Lung (tissue), 11 donors: ENCODE measurements at regions not wholly inside any gene's neighbourhood (a gene's known extent, or its start where the extent isn't known, plus 50 kb on each side); places are given as distances from the start of the nearest gene placed in this dataset.

Experiments
- ATAC-seq: fragments of 200-7000 bp; cut with Tn5 transposase; one replicate; pipeline ENCODE4 v1.9.1; 2020; ENCODE audit warnings: moderate number of reproducible peaks; ENCODE audit not compliant: insufficient read depth, low FRiP score
- DNase-seq, 3 donors: peaks; one replicate each; pipeline ENCODE4 v3.0.0-alpha.2; 2013 to 2017
- H3K27ac ChIP-seq, 2 donors: one replicate each; pipeline ENCODE4 v1.5.1; 2013; ENCODE audit warnings: mild to moderate bottlenecking in 2 of 2, moderate library complexity in 2 of 2, control low read depth in 1 of 2, inconsistent platforms in 1 of 2, low read depth in 1 of 2, low read length in 1 of 2
- H3K27me3 ChIP-seq, 3 donors: one replicate each; pipeline ENCODE4 v1.5.1; 2013; ENCODE audit warnings: low read length in 2 of 3; ENCODE audit not compliant: control insufficient read depth in 3 of 3, insufficient read depth in 3 of 3
- H3K36me3 ChIP-seq, 4 donors: one replicate each; pipeline ENCODE4 v1.5.1; 2013; ENCODE audit warnings: low read length in 4 of 4, mild to moderate bottlenecking in 1 of 4, moderate library complexity in 1 of 4; ENCODE audit not compliant: control insufficient read depth in 4 of 4, insufficient read depth in 4 of 4
- H3K4me1 ChIP-seq, 5 donors: one replicate each; pipeline ENCODE4 v1.5.1; 2013; ENCODE audit warnings: low read length in 5 of 5, mild to moderate bottlenecking in 2 of 5, moderate library complexity in 1 of 5; ENCODE audit not compliant: control insufficient read depth in 5 of 5, insufficient read depth in 5 of 5
- H3K4me3 ChIP-seq: one replicate; pipeline ENCODE4 v1.5.1; 2013; ENCODE audit warnings: mild to moderate bottlenecking, control low read depth, moderate library complexity
- H3K9ac ChIP-seq, 2 donors: one replicate each; pipeline ENCODE4 v1.5.1; 2013; ENCODE audit warnings: low read length in 2 of 2, control low read depth in 1 of 2; ENCODE audit not compliant: insufficient read depth in 1 of 2
- H3K9me3 ChIP-seq, 4 donors: one replicate each; pipeline ENCODE4 v1.5.1; 2013; ENCODE audit warnings: low read length in 3 of 4, mild to moderate bottlenecking in 1 of 4, moderate library complexity in 1 of 4; ENCODE audit not compliant: control insufficient read depth in 4 of 4, insufficient read depth in 3 of 4
- WGBS, 2 donors: extraction: QIAGEN DNeasy Blood & Tissue Kit; methylation state at CpG; one replicate each; pipeline ENCODE4 v1.1.7; 2013; 5-methylcytosine and 5-hydroxymethylcytosine counted together
- TF ChIP-seq, protein P1 (sequence below): IDR thresholded peaks from 2 replicates; pipeline ENCODE4 v1.5.1; 2012; ENCODE audit warnings: mild to moderate bottlenecking; ENCODE audit errors: control extremely low read depth, extremely low read depth
- donor health status: control.
- donor health status: control.
- donor health status: Bipolar disorder and iron deficiency.
- donor health status: healthy.
- donor health status: DM: yes; HTN: yes; CAD: no.

DNA sequence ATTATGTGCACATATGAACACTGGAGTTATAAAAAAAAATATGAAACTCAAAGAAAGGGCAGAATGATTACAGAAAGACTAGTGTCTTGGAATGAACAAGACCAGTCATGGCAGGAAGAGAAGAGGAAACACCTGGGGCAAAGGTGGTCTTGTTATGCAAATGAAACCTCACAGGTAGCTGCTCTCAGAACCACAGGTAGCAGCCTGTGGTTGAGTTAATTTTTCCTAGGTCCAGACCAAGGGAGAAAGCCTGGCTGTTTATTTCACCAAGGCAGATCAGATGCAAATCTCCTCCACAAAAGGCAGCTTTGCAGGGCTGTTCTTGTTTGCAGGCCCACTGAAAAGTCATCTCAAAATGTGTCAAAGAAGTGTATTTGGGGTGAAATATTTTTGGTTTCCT is 785.8 kb downstream of the RNF144A start:
- Histone ChIP-seq H3K9ac (no peak overlapping the region), H3K4me3 (no peak overlapping the region), H3K9me3 (peaks cover 0 to 2% (median 0%) of the 10 kb centered on the region in 4 donors), H3K27ac (no peak overlapping the region), H3K4me1 (peaks cover 0 to 7% (median 0%) of the 10 kb centered on the region in 5 donors), H3K27me3 (no peaks in the 10 kb centered on the region), H3K36me3 (no peaks in the 10 kb centered on the region)
- TF ChIP-seq, protein P1, sequence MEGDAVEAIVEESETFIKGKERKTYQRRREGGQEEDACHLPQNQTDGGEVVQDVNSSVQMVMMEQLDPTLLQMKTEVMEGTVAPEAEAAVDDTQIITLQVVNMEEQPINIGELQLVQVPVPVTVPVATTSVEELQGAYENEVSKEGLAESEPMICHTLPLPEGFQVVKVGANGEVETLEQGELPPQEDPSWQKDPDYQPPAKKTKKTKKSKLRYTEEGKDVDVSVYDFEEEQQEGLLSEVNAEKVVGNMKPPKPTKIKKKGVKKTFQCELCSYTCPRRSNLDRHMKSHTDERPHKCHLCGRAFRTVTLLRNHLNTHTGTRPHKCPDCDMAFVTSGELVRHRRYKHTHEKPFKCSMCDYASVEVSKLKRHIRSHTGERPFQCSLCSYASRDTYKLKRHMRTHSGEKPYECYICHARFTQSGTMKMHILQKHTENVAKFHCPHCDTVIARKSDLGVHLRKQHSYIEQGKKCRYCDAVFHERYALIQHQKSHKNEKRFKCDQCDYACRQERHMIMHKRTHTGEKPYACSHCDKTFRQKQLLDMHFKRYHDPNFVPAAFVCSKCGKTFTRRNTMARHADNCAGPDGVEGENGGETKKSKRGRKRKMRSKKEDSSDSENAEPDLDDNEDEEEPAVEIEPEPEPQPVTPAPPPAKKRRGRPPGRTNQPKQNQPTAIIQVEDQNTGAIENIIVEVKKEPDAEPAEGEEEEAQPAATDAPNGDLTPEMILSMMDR = no peak
- DNase-seq = no peak
- ATAC-seq = no peak

DNA sequence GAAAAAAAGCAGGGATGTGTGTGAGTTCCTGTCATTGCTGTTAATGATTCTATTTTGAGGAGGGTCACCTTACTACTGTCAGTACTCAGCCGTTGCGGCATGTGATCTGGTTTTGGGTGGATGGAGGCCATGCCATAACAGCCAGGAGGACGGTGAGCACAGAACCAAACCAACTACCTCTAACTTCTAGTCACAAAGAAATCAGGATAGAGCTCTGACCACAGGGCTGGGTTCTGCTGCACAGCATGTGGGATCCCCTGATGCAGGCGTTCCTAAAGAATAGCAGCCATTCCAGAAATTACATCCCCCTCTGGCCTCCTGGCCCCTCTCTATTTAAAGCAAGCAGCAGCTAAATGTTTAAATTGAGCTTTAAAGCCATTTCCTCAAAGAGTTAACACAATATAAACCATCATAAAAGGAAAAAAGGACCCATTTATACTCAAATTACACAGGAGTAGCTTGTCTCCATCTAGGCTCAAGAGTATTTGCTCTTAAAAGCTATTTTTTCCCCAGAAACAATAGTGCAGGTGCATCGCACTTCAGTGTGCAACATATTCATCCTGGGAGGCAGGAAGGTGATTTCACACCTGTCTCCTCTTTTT is 786.4 kb downstream of the RNF144A start:
- 77 to 80% methylated on average over 5 of the region's 5 CpGs for WGBS, 2 donors
- no peak for DNase-seq
- H3K9me3 ChIP-seq = peaks cover 0 to 2% (median 0%) of the 10 kb centered on the region in 4 donors
- peaks cover 0 to 7% (median 0%) of the 10 kb centered on the region in 5 donors for H3K4me1 ChIP-seq
- no peak overlapping the region for H3K4me3 ChIP-seq
- no peak overlapping the region for H3K27ac ChIP-seq
- H3K27me3 ChIP-seq = no peaks in the 10 kb centered on the region
- no peaks in the 10 kb centered on the region for H3K36me3 ChIP-seq
- no peak overlapping the region for H3K9ac ChIP-seq
- no peak for ATAC-seq
- TF ChIP-seq, protein P1 = no peak

DNA sequence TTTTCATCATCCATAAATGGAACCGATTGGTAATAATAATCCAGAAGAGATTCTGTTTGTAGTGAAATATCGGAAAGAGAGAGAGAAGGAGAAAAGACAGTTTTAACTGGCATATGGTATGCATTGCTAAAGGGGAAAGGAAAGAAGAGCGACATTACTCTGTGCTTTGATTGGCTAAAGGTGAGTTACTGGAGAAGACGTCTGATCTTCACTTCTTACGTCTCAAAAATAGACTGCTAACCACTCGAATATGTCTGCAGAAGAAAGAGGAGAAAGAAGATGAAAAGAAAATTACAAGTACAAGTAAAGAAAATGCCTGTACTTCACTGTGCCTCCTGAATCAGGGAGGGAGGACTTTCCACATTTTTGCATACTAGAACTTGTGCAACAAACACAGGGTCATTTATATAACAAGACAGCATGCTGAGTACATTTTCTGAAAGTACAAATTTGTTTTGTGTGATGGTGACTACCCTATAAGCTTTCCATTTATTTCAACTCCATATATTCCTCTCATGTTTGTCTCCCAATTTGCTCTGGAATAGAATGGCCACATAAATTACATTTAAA is 787.2 kb downstream of the RNF144A start:
- ATAC-seq = no peak
- 72 to 76% methylated on average over 6 of the region's 6 CpGs for WGBS, 2 donors
- TF ChIP-seq, protein P1 = no peak

More for the DNA sequence above, 787.2 kb downstream of the RNF144A start:
- DNase-seq = peak in 1 of 3 donors; percentile 31
- Histone ChIP-seq H3K27me3 (no peaks in the 10 kb centered on the region), H3K27ac (no peak overlapping the region), H3K9ac (no peak overlapping the region), H3K9me3 (peaks cover 0 to 2% (median 0%) of the 10 kb centered on the region in 4 donors), H3K36me3 (no peaks in the 10 kb centered on the region), H3K4me3 (no peak overlapping the region), H3K4me1 (peaks cover 0 to 7% (median 0%) of the 10 kb centered on the region in 5 donors)
